Calu3 (cell line): ENCODE measurements at regions not wholly inside any gene's neighbourhood (a gene's known extent, or its start where the extent isn't known, plus 50 kb on each side); places are given as distances from the start of the nearest gene placed in this dataset.
"Not testable (repeated sequence)": the region's sequence is repeated elsewhere in the genome, so short reads cannot be mapped to it uniquely, and the experiment has no call there.

Experiments used
- BruUV-seq: library from RNA; stranded (reverse); fragments of 400-500 nt; replicated peaks from 2 replicates; lab custom pipeline; 2021; lab: Mats Ljungman, UMichigan
- CTCF ChIA-PET: fragments of 300-600 bp; sonication (Branson Sonifier 250); formaldehyde crosslinking; loops from one replicate; lab custom pipeline; 2022; ENCODE audit warnings: antibody characterized with exemption; lab: Charles Lee
- DNase-seq: peaks from one replicate; pipeline ENCODE4 v3.0.0; 2022
- H3K27ac Mint-ChIP-seq: one replicate; pipeline ENCODE4 v1.8.0; 2022; ENCODE audit warnings: mixed read lengths; ENCODE audit not compliant: unreplicated experiment
- H3K27me3 Mint-ChIP-seq: one replicate; pipeline ENCODE4 v1.8.0; 2022; ENCODE audit warnings: mixed read lengths; ENCODE audit not compliant: unreplicated experiment
- H3K36me3 Mint-ChIP-seq: one replicate; pipeline ENCODE4 v1.8.0; 2022; ENCODE audit warnings: mild to moderate bottlenecking, moderate library complexity, mixed read lengths; ENCODE audit not compliant: insufficient read depth, unreplicated experiment
- H3K4me1 Mint-ChIP-seq: one replicate; pipeline ENCODE4 v1.8.0; 2022; ENCODE audit warnings: mild to moderate bottlenecking, low read depth, mixed read lengths; ENCODE audit not compliant: unreplicated experiment
- H3K4me3 Mint-ChIP-seq: one replicate; pipeline ENCODE4 v1.8.0; 2022; ENCODE audit warnings: mild to moderate bottlenecking, low read depth, moderate library complexity, mixed read lengths; ENCODE audit not compliant: unreplicated experiment
- H3K9me3 Mint-ChIP-seq: one replicate; pipeline ENCODE4 v1.8.0; 2022; ENCODE audit warnings: low read depth, mixed read lengths; ENCODE audit not compliant: unreplicated experiment
- CTCF ChIP-seq: fragments of 200-600 bp; IDR thresholded peaks from one replicate; pipeline ENCODE4 v1.8.0; 2022; ENCODE audit warnings: antibody characterized with exemption; ENCODE audit not compliant: unreplicated experiment
- intact Hi-C: fragments of 100-400 bp; cut with micrococcal nuclease; formaldehyde crosslinking; loops from one replicate; pipeline ENCODE4 v1.10.0; 2022; ENCODE audit not compliant: unreplicated experiment

GRCh38 chr13:31605076-31605860 is 134.1 kb upstream of the RXFP2 start:
- CTCF ChIA-PET, result no interaction called here
- no peak for DNase-seq
- BruUV-seq, result no TSS peak
- Mint-ChIP-seq H3K27me3 (no peaks in the 10 kb centered on the region), H3K36me3 (no peaks in the 10 kb centered on the region), H3K9me3 (no peaks in the 10 kb centered on the region), H3K4me3 (no peak overlapping the region), H3K27ac (no peak overlapping the region), H3K4me1 (no peaks in the 10 kb centered on the region)
- no peak for TF ChIP-seq CTCF
- intact Hi-C loops, result no loop called here

DNA sequence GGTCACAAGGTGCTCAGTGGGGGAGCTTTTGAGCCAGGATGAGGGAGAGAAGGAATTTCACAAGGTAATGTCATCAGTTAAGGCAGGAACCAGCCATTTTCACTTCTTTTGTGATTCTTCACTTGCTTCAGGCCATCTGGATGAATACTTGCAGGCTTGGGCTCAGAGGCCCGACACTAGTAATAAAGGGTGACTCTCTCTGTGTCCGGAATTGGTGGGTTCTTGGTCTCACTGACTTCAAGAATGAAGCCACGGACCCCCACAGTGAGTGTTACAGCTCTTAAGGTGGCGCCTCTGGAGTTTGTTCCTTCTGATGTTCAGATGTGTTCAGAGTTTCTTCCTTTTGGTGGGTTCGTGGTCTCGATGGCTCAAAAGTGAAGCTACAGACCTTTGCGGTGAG is 131.8 kb upstream of the RXFP2 start:
- intact Hi-C loops, BruUV-seq, H3K9me3 Mint-ChIP-seq, H3K4me1 Mint-ChIP-seq, H3K36me3 Mint-ChIP-seq, H3K4me3 Mint-ChIP-seq, H3K27ac Mint-ChIP-seq, DNase-seq, H3K27me3 Mint-ChIP-seq, CTCF ChIA-PET: not testable (repeated sequence)

GRCh38 chr13:31608780-31609179 is 130.5 kb upstream of the RXFP2 start:
- CTCF ChIA-PET, H3K27ac Mint-ChIP-seq, H3K36me3 Mint-ChIP-seq, intact Hi-C loops, H3K4me1 Mint-ChIP-seq, BruUV-seq, DNase-seq, H3K27me3 Mint-ChIP-seq, H3K9me3 Mint-ChIP-seq, H3K4me3 Mint-ChIP-seq: not testable (repeated sequence)

DNA sequence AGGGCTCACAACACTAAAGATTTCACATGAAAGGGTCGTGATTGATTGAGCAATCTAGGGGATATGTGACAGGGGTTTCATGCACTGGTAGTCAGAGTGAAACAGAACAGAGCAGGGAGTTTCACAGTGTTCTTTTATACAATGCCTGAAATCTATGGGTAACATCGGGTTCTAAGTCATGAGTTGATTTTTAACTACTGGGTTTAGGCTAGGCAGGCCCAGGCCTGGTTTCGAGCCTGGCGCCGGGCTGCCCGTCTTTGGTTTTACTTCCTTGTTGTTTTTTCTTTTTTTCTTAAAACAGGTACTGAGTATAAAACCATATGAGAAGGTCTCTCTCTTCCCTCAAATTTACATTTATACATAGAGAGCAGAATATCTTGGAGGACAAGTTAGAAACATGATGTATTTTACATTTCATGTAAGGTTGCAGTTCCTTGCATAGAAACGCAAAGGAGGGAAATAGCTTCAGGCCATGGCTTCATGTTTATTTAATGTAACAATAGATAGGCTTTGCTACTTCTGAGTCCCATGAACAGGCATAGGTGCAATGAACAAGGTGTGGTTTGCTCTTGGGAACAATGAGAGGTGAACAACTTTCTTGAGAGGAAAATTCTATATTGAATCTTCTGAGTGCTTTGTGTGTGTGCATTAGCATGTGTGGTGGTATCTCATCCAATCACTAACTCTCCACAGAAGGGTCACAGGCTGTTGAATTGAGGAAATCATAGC is 128.9 kb upstream of the RXFP2 start:
- no peak for TF ChIP-seq CTCF
- CTCF ChIA-PET, result no interaction called here
- DNase-seq, result no peak
- Mint-ChIP-seq H3K4me1 (no peaks in the 10 kb centered on the region), H3K9me3 (no peaks in the 10 kb centered on the region), H3K27me3 (no peaks in the 10 kb centered on the region), H3K4me3 (no peak overlapping the region), H3K36me3 (no peaks in the 10 kb centered on the region), H3K27ac (no peak overlapping the region)
- intact Hi-C loops, result no loop called here
- no TSS peak for BruUV-seq

DNA sequence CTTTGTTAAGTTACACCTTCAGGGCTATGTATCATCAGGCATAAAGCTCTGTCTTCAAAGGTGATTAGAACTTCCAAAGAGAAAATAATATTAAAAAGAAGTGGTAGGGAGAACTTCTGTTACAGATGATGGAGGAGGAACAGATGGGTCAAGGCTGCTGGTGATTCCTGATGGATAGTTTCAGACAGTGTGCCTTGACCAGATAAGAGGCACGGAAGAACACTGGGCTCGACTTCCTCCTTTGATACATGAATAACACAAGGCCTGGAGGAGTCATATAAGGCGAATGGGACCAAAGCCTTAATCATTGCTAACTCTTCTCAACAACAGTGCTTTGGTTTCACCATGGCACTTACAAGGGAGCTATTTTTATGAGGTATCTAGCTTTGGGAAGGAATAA is 128.1 kb upstream of the RXFP2 start:
- BruUV-seq, result no TSS peak
- no peak for TF ChIP-seq CTCF
- CTCF ChIA-PET, result no interaction called here
- Mint-ChIP-seq H3K4me1 (no peaks in the 10 kb centered on the region), H3K27me3 (no peaks in the 10 kb centered on the region), H3K4me3 (no peak overlapping the region), H3K36me3 (no peaks in the 10 kb centered on the region), H3K27ac (no peak overlapping the region), H3K9me3 (no peaks in the 10 kb centered on the region)
- DNase-seq, result no peak
- intact Hi-C loops, result no loop called here
